GM21515 (cell line): ENCODE measurements at regions not wholly inside any gene's neighbourhood (a gene's known extent, or its start where the extent isn't known, plus 50 kb on each side); places are given as distances from the start of the nearest gene placed in this dataset.

ENCODE experiments used
- ATAC-seq: cut with Tn5 transposase; IDR thresholded peaks from one replicate; pipeline ENCODE4 v1.9.1; 2021; ENCODE audit not compliant: unreplicated experiment

DNA sequence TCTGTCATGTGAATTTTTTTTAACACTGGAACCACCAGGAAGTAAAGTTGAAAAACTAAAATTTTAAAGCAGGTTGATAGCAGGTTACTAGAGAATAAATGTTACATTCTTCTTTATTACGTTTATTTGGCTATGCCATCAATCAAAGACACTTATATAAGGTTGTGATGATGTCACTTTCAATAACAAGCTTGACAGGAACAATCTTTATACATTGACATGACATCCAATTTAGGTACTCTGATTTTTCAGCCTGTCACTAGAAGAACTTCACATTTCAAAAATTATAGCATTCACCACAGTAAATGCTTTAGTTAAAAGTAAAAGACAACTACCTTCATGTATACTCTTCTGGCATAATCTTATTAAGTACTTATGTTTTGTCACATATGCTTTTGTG lies 696.8 kb upstream of the NCAM2 start:
- no peak for ATAC-seq

GRCh38 chr21:20302084-20302483 lies 696.1 kb upstream of the NCAM2 start:
- ATAC-seq, result no peak

DNA sequence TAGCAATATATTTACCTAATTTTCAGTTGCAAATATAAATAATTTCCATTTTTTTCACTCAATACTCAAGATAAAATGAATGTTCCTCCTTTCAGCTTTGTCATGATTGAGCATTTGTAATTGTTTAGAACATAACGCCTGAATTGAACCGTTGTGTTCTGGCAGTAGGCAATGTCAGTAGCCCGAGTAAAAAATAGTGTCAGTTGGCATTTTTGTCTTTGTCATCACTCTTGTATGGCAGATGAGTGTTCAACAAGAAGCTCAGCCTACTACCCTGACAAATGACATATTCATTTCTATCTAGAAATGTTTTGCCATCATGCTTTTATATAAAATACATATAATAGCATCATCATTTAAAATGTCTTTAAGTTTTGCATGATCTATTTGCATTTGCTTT lies 691.4 kb upstream of the NCAM2 start:
- no peak for ATAC-seq

DNA sequence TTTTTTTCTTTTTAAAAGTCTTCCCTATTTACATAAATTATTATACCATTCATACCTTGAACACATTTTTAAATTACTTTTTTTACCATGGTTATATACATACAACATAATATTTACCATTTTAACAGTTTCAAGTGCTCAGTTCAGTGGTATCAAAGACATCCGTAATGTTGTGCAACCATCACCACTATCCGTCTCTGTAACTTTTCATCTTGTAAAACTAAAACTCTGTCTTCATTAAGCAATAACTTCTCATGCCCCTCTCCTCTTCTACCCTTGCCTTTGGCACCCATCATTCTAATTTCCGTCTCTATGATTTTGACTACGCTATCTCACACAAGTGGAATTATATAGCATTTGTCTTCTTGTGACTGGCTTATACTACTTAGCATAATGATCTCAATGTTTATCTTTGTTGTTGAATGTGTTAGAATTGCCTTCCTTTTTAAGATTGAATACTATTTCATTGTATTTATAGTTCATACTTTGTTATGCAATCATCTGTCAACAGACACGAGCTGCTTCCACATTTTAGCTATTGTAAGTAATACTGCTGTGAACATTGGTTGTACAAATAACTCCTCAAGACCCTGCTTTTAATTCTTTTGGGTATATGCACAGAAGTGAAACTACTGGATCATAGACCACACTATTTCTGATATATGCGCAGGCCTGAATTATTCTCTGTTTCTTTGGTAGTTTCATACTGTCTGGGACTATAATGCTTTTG lies 689.5 kb upstream of the NCAM2 start:
- no peak for ATAC-seq

GRCh38 chr21:20311234-20311787 lies 686.9 kb upstream of the NCAM2 start:
- ATAC-seq, result no peak

- no peak for ATAC-seq
Observed at GRCh38 chr21:20313013-20313412, 685.2 kb upstream of the NCAM2 start.

DNA sequence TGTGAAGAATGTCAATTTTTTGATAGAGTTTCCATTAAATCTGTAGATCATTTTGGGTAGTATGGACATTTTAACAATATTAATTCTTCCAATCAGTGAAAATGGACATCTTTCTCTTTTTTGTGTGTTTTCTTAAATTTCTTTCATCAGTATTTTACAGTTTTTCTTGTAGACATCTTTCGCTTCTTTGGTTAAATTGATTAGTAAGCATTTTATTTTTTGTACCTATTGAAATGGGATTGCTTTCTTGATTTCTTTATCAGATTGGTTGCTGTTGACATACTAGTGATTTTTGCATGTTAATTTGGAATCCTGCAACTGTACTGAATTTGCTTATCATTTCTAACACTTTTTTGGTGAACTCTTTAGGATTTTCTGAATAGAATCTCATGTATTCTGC lies 683.2 kb upstream of the NCAM2 start:
- no peak for ATAC-seq

DNA sequence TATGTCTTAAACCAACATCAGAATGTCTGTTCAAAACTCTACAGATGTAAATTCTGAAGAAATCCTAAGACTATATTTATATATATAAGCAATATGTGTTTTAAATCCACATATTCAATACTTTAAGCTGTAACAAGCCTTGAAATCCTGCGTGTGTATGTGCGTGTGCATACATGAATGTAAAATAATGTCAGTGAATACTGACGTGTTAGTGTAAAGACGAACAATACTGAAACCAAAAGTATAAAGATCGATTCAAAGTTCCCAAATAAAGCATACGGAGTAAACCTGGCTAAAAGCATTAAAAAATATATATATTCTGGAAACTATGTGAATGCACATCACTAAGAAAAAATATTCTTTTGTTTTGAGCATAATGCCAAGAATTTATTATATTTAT lies 668.6 kb upstream of the NCAM2 start:
- no peak for ATAC-seq

- ATAC-seq, result no peak
Observed at GRCh38 chr21:20330652-20331051, 667.6 kb upstream of the NCAM2 start.

DNA sequence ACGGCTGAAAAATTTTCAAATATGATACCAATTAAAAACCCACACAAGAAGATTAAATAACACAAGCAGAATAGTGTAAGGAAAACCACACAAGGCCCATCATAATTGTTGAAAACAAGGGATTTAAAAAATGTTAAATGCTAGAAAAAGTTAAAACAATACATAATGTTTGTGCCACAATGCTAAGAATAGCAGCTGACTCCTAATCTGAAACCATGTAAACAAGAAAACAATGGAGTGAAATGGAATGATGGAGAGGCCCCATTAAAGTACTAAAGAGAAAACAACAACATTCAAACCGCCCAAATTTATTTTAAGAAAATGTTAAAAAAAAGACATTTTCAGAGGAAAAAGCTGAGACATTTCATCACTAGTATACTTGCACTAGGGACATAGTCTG lies 663.6 kb upstream of the NCAM2 start:
- no peak for ATAC-seq

DNA sequence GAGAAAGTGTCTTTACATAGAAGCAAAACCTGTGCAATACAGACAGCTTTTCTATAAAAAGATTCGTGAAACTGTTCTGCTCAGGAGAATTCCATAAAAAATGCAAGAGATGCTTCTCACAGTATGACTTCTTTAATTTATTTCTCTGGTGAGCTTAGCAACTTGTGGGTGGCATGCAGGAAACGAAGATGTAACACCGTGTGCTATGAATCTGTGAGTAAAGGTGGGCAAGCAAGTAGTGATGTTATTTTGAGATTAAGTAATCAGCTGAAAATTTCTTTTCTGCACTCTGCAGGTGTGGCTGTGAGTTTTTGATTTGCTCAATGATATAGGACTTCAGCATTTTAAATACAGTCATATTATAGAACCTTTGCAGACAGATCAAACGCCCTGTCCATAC lies 656.8 kb upstream of the NCAM2 start:
- no peak for ATAC-seq

- no peak for ATAC-seq
Observed at GRCh38 chr21:20343186-20343585, 655.0 kb upstream of the NCAM2 start.

DNA sequence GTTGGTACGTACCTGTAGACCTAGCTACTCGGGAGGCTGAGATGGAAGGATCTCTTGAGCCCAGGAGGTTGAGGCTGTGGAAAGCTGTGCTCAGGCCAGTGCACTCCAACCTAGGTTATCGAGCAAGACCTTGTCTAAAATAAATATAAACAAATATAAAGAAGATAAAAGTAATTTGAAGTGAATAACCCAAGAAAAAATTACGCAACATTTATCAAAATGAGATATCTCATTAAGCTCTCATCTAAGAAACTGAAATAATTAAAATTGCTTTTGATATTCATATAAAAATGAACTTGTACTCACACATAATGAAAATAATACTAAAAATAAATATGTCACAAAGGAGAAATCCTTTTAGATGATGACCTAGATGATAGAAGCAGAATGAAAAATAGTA lies 647.1 kb upstream of the NCAM2 start:
- ATAC-seq, result no peak

- ATAC-seq, result no peak
Observed at GRCh38 chr21:20353351-20353750, 644.9 kb upstream of the NCAM2 start.

GRCh38 chr21:20373031-20373430 lies 625.2 kb upstream of the NCAM2 start:
- no peak for ATAC-seq

DNA sequence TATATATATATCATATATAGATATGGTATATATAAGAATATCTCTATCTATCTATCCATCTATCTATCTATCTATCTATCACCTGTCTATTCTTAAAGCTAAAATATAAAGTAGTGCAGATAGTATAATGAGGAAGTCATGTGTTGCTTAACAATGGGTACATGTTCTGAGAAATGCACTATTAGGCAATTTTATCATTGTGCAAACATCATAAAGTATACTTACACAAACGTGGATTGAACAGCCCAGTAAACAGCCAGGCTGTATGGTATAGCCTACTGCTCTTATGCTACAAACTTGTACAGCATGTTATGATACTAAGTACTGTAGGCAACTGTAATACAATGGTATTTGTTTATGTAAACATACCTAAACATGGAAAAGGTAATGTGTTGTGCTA lies 621.0 kb upstream of the NCAM2 start:
- ATAC-seq, result no peak

DNA sequence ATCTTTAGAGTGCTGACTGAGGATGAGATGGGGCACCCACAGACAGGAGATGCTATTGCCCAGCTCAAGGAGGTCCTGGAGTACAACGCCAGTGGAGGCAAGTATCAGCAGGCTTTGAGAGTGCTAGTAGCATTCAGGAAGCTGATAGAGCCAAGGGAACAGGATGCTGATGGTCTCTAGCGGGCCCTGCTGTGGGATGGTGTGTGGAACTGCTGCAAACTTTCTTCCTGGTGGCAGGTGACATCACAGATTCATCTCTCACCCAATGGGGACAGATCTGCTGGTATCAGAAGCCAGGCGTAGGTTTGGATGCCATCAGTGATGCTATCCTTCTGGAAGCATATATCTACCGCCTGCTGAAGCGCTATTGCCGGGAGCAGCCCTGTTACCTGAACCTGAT lies 609.8 kb upstream of the NCAM2 start:
- ATAC-seq, result no peak

GRCh38 chr21:20396798-20397197 lies 601.4 kb upstream of the NCAM2 start:
- no peak for ATAC-seq

DNA sequence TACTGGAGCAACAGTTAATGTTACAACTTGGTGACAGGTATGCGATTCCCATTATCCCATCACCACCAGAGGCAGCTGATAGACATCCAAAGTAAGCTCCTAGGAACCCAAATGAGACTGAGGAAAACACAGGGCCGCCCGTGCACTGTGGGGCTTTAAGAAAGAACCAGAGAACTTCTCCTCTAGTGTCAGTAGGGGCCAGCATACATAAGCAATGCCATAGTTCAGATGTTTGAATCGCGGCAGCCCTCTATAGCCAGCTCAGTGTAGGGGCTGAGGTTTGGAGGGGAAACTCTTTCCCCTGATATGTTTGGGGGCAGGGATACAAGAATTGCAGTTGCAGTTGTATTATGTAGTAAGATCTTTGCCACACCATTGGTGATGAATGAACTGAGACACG lies 593.3 kb upstream of the NCAM2 start:
- no peak for ATAC-seq

DNA sequence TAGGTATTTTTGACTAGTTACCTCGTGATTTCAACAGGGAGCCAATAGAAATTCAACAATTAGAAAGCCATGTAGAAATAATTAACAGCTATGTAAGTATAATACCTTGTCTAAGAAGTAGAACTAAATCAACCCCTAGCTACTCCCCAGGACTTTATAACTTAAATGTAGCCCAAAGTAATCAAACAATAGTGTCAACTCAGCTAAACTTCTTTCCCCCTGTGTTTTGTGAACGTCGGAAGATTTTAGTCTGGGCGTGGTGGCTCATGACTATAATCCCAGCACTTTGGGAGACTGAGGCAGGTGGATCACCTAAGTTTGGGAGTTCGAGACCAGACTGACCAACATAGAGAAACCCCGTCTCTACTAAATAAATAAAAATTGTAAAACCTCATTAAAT lies 579.9 kb upstream of the NCAM2 start:
- ATAC-seq, result no peak

DNA sequence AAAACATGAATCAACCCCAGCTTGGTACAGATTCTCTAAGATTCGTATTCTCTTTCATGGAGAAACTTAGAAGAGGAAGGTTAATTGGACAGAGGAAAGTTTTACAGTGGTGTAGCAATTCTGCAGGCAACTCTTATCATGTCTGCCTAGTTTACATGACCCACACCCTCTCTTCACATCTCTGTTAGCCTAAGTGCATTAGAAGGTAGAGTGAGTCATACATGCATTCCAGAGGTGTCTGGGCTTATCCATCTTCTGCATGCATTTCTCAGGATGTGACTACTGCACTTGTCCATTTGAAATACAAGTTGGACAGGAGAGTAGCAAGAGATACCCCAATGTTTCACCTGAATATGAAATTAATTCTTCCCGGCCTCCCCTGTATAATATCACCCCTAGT lies 578.4 kb upstream of the NCAM2 start:
- no peak for ATAC-seq

- no peak for ATAC-seq
Observed at GRCh38 chr21:20424943-20425342, 573.3 kb upstream of the NCAM2 start.

DNA sequence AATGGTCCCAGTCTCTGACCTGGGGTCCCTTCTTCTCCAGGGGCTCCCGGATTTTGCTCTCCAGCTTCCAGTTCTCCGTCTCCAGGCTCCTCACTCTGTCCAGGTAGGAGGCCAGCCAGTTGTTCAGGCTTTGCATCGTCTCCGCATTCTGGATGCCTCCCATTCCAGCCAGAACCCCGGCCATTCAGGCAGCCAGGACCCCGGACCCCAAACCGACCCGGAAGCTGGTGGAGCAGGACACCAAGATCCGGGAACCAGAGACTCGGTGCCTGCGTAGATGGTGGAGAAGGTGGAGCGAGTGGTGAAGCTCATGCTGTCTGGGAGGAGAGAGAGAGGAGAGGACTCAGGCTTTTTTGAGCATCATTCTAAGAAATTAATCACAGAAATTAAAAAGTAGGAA lies 572.4 kb upstream of the NCAM2 start:
- no peak for ATAC-seq
